ENCODE measurements at regions not wholly inside any gene's neighbourhood (a gene's known extent, or its start where the extent isn't known, plus 50 kb on each side); places are given as distances from the start of the nearest gene placed in this dataset.

GRCh38 chr5:152113401-152113800 is 188.8 kb upstream of the GLRA1 start:
- dilution Hi-C loops (cut with MboI; ENCODE audit: extremely low pct_ligation_motif_present, low sequenced_read_pairs): no loop called here
- Histone ChIP-seq H2AFZ (ENCODE audit: low read depth, low read length) (no peak overlapping the region), H3K79me2 (ENCODE audit: control insufficient read depth, insufficient read depth, low read length) (no peaks in the 10 kb centered on the region), H3K9me3 (replicated peaks; ENCODE audit: control insufficient read depth, insufficient read depth, low read length) (no peaks in the 10 kb centered on the region), H3K4me3 (replicated peaks in 1 of 3; ENCODE audit: insufficient read depth in 1 of 3, low read depth in 1 of 3, low read length in 3 of 3) (no peak overlapping the region), H3K4me2 (ENCODE audit: insufficient read depth, low read length) (no peak overlapping the region), H3K36me3 (ENCODE audit: control insufficient read depth in 2 of 2, extremely low read depth in 1 of 2, insufficient read depth in 2 of 2, low read length in 2 of 2) (no peaks in the 10 kb centered on the region), H3K27me3 (ENCODE audit: control insufficient read depth in 2 of 2, insufficient read depth in 2 of 2, low read length in 2 of 2) (no peaks in the 10 kb centered on the region), H3K27ac (ENCODE audit: insufficient read depth, low read depth, low read length) (no peak overlapping the region), H3K9me1 (replicated peaks; ENCODE audit: control insufficient read depth, extremely low read depth, insufficient read depth, low read length) (no peaks in the 10 kb centered on the region), H3K4me1 (ENCODE audit: control insufficient read depth, extremely low read depth, insufficient read depth, low read length) (no peaks in the 10 kb centered on the region), H3K9ac (replicated peaks; ENCODE audit: extremely low read depth, insufficient read depth, low read length) (no peak overlapping the region), H4K20me1 (replicated peaks; ENCODE audit: control insufficient read depth, extremely low read depth, insufficient read depth, low read length) (no peaks in the 10 kb centered on the region)
- no TSS peak for BruUV-seq (replicated peaks)
- no peak for FAIRE-seq
- TF ChIP-seq GATA2 (IDR thresholded peaks at IDR 0.05; ENCODE audit: insufficient read depth, insufficient read length, low read depth, low read length): no peak
- no peak for TF ChIP-seq POLR2AphosphoS5 (IDR thresholded peaks at IDR 0.05; ENCODE audit: insufficient read depth, low read depth, low read length)
- TF ChIP-seq, protein P1, sequence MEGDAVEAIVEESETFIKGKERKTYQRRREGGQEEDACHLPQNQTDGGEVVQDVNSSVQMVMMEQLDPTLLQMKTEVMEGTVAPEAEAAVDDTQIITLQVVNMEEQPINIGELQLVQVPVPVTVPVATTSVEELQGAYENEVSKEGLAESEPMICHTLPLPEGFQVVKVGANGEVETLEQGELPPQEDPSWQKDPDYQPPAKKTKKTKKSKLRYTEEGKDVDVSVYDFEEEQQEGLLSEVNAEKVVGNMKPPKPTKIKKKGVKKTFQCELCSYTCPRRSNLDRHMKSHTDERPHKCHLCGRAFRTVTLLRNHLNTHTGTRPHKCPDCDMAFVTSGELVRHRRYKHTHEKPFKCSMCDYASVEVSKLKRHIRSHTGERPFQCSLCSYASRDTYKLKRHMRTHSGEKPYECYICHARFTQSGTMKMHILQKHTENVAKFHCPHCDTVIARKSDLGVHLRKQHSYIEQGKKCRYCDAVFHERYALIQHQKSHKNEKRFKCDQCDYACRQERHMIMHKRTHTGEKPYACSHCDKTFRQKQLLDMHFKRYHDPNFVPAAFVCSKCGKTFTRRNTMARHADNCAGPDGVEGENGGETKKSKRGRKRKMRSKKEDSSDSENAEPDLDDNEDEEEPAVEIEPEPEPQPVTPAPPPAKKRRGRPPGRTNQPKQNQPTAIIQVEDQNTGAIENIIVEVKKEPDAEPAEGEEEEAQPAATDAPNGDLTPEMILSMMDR (IDR thresholded peaks at IDR 0.05; ENCODE audit: extremely low read depth in 1 of 2, insufficient read depth in 1 of 2, low read depth in 1 of 2, low read length in 2 of 2): no peak
- no peak for TF ChIP-seq MYC (IDR thresholded peaks at IDR 0.05; ENCODE audit: low read depth, low read length)
- TF ChIP-seq EZH2 (IDR thresholded peaks at IDR 0.05; ENCODE audit: borderline replicate concordance, low read depth, low read length, severe bottlenecking): no peak
- no peak for TF ChIP-seq FOS (IDR thresholded peaks at IDR 0.05; ENCODE audit: borderline replicate concordance, insufficient read depth, low read length)
- no peak for TF ChIP-seq JUN (IDR thresholded peaks at IDR 0.05; ENCODE audit: borderline replicate concordance, insufficient read depth, insufficient read length, low read depth)
- no peak for TF ChIP-seq POLR2A (IDR thresholded peaks at IDR 0.05; ENCODE audit: low read depth, low read length)
- no peak for TF ChIP-seq MAX (IDR thresholded peaks at IDR 0.05; ENCODE audit: insufficient read depth, insufficient read length)
- no peak for DNase-seq (ENCODE audit: low read depth, low spot score)
- intact Hi-C loops (cut with micrococcal nuclease): no loop called here
- CTCF ChIA-PET: no interaction called here
- POLR2A ChIA-PET: no interaction called here

All from endothelial cell of umbilical vein (primary cell).